Heart right ventricle (tissue), 16 donors: ENCODE measurements at regions not wholly inside any gene's neighbourhood (a gene's known extent, or its start where the extent isn't known, plus 50 kb on each side); places are given as distances from the start of the nearest gene placed in this dataset.
"Not testable (repeated sequence)": the region's sequence is repeated elsewhere in the genome, so short reads cannot be mapped to it uniquely, and the experiment has no call there.

ENCODE experiments used
- ATAC-seq, 8 donors: fragments of 200-7000 bp; cut with Tn5 transposase; one replicate each; pipeline ENCODE4 v1.9.1; 2020; ENCODE audit warnings: mild to moderate bottlenecking in 8 of 8, moderate library complexity in 8 of 8, moderate number of reproducible peaks in 1 of 8
- DNase-seq, 2 donors: peaks; one replicate each; pipeline ENCODE4 v3.0.0-alpha.2; 2020
- H3K27ac ChIP-seq, 10 donors: fragments of 200-600 bp; sonication (generic) in 2 of 10; one replicate each; pipeline versions ENCODE4 v1.5.0 to v1.8.0; 2020 to 2022; ENCODE audit warnings: mild to moderate bottlenecking in 3 of 10
- H3K27me3 ChIP-seq, 7 donors: fragments of 200-600 bp; one replicate each; pipeline ENCODE4 v1.8.0; 2021 to 2022; ENCODE audit warnings: mild to moderate bottlenecking in 2 of 7
- H3K36me3 ChIP-seq, 9 donors: fragments of 200-600 bp; sonication (generic) in 1 of 9; one replicate each; pipeline versions ENCODE4 v1.5.0 to v1.8.0; 2020 to 2022; ENCODE audit warnings: mild to moderate bottlenecking in 2 of 9
- H3K4me1 ChIP-seq, 9 donors: fragments of 200-600 bp; sonication (generic) in 1 of 9; one replicate each; pipeline versions ENCODE4 v1.5.0 to v1.8.0; 2020 to 2022; ENCODE audit warnings: mild to moderate bottlenecking in 4 of 9
- H3K4me3 ChIP-seq, 10 donors: fragments of 200-600 bp; sonication (generic) in 2 of 10; one replicate each; pipeline versions ENCODE4 v1.5.0 to v1.8.0; 2020 to 2022; ENCODE audit warnings: mild to moderate bottlenecking in 7 of 10, moderate library complexity in 2 of 10
- H3K9me3 ChIP-seq, 11 donors: fragments of 200-600 bp in 10 of 11; sonication (generic) in 2 of 11; one replicate each; pipeline versions ENCODE4 v1.5.0 to v1.8.0; 2013 to 2022; ENCODE audit warnings: mild to moderate bottlenecking in 2 of 11, control low read depth in 1 of 11, moderate library complexity in 1 of 11
- WGBS, 2 donors: extraction: QIAGEN DNeasy Blood & Tissue Kit; methylation state at CpG; one replicate each; pipeline ENCODE4 v1.1.7; 2013; ENCODE audit warnings: inconsistent platforms in 1 of 2; 5-methylcytosine and 5-hydroxymethylcytosine counted together
- intact Hi-C, 10 donors: fragments of 100-400 bp; cut with DNase I; formaldehyde crosslinking; loops; one replicate each; pipeline versions ENCODE4 v1.11.1 to v1.14.2; 2022
- TF ChIP-seq, protein P1 (sequence below), 9 donors: fragments of 200-600 bp; sonication (generic) in 2 of 9; IDR thresholded peaks; one replicate each; pipeline versions ENCODE4 v1.5.0 to v1.8.0; 2021 to 2022; ENCODE audit warnings: antibody characterized with exemption in 9 of 9, mild to moderate bottlenecking in 5 of 9, moderate library complexity in 1 of 9
- donor health status: Arrhythmogenic right ventricular cardiomyopathy.
- donor health status: ischemic (EF 13 %, LVEDD 7.1; RV severe dilation, severe dysfunction).
- donor health status: healthy with polysubstance abuse.
- donor health status: DM: no; HTN: yes; CAD: no.
- donor health status: DM: no; HTN: no; CAD: no.
- donor health status: ischemic (EF 25% LVEDD 6.9; RV normal size, moderate dysfunction).
- donor health status: ischemic (EF 25% LVEDD 5.7; RV mildly dilated, moderate dysfunction).
- donor health status: healthy.
- donor health status: DM: yes; HTN: yes; CAD: no.
- donor health status: Ischemic cardiomyopathy.
- donor health status: ischemic (EF 35%, LVEDD 5.7; RV mildly dilated, moderate dysfunction).
- donor health status: nonischemic (EF 11% LVEDD 7.7; RV severe dilation, severe dysfunction).
- donor health status: DM: yes; HTN: yes; CAD: no.
- donor health status: PGD.
- donor health status: ischemic (EF 29% LVEDD 5.4; RV normal size, mild dysfunction).
- donor health status: nonischemic (EF 23%, LVEDD 6.1; RV moderate dilation, normal function).

DNA sequence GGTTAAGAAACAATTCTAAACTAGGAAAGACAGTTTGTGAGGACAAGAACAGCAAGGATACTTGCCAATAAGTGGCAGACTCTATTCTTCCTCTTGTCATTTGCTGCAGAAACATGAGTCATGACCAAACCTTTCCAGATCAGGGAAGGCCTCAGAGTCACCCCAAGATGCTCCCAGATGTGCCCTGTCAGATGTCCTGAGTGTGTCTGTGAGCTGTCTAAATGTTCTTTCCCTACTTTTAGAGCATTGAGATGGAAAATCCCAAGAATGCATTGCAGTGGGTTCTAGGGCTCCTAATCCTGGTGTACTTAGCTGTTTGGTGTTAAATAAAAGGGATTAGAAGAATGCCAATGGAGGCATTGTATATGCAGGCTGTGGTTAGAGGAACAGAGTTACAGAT is 57.5 kb upstream of the KIAA0040 start:
- intact Hi-C loops, result no loop called here
- no peaks in the 10 kb centered on the region for H3K36me3 ChIP-seq
- H3K4me1 ChIP-seq, result peaks cover 0 to 5% (median 0%) of the 10 kb centered on the region in 9 donors
- no peaks in the 10 kb centered on the region for H3K27me3 ChIP-seq
- peak overlapping the region in 1 of 10 donors; percentile 10 for H3K27ac ChIP-seq
- TF ChIP-seq, protein P1, sequence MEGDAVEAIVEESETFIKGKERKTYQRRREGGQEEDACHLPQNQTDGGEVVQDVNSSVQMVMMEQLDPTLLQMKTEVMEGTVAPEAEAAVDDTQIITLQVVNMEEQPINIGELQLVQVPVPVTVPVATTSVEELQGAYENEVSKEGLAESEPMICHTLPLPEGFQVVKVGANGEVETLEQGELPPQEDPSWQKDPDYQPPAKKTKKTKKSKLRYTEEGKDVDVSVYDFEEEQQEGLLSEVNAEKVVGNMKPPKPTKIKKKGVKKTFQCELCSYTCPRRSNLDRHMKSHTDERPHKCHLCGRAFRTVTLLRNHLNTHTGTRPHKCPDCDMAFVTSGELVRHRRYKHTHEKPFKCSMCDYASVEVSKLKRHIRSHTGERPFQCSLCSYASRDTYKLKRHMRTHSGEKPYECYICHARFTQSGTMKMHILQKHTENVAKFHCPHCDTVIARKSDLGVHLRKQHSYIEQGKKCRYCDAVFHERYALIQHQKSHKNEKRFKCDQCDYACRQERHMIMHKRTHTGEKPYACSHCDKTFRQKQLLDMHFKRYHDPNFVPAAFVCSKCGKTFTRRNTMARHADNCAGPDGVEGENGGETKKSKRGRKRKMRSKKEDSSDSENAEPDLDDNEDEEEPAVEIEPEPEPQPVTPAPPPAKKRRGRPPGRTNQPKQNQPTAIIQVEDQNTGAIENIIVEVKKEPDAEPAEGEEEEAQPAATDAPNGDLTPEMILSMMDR (IDR thresholded peaks at IDR 0.05), result no peak
- H3K4me3 ChIP-seq, result no peak overlapping the region
- peaks cover 0 to 12% (median 0%) of the 10 kb centered on the region in 11 donors for H3K9me3 ChIP-seq
- ATAC-seq (peak in 3 of 8 donors; percentile 47 to 75 (median 50)), DNase-seq (no peak)

DNA sequence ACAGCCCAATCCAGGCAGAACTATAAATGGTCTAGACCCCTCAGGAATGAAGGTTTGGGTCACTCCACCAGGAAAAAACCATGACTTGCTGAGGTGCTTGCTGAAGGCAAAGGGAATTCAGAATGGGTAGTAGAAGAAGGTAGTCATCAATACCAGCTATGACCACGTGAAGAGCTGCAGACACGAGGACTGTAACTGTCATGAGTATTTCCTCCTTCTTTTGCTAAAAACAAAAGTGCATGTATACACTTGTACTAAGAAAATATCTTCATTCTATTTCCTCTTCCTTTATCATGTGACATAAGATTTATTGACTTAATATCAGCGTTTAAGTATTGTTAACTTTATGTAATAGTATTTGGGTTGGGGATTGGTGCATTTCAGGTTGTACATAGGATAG is 55.5 kb upstream of the KIAA0040 start:
- H3K27me3 ChIP-seq, H3K36me3 ChIP-seq, H3K27ac ChIP-seq, H3K4me1 ChIP-seq, ATAC-seq, H3K4me3 ChIP-seq, DNase-seq, intact Hi-C loops: not testable (repeated sequence)
- 76 to 87% methylated on average over 3 of the region's 3 CpGs for WGBS, 2 donors
- peaks cover 0 to 29% (median 5%) of the 10 kb centered on the region in 11 donors for H3K9me3 ChIP-seq

- H3K9me3 ChIP-seq, result peaks cover 0 to 29% (median 5%) of the 10 kb centered on the region in 11 donors
- H3K4me3 ChIP-seq, intact Hi-C loops, H3K36me3 ChIP-seq, H3K27me3 ChIP-seq, H3K27ac ChIP-seq, DNase-seq, H3K4me1 ChIP-seq, ATAC-seq: not testable (repeated sequence)
- 95% methylated on average over 5 of the region's 5 CpGs for WGBS, 2 donors
Observed at GRCh38 chr1:175247056-175247455, 54.5 kb upstream of the KIAA0040 start.

DNA sequence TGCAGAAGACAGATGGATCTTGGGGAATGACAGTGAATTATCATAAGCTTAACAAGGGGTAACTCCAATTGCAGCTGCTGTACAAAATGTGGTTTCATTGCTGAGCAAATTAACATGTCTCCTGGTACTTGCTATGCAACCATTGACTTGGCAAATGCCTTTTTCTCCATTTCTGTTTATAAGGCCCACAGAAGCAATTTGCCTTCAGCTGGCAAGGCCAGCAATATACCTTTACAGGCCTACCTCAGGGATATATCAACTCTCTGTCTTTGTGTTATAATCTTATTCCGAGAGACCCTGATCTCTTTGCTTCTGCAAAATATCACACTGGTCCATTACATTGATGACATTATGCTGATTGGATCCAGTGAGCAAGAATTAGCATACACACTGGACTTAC is 52.7 kb upstream of the KIAA0040 start:
- TF ChIP-seq, protein P1 (IDR thresholded peaks at IDR 0.05), result no peak
- Histone ChIP-seq H3K27ac (no peak overlapping the region), H3K36me3 (no peaks in the 10 kb centered on the region), H3K4me1 (no peaks in the 10 kb centered on the region), H3K9me3 (peaks cover 0 to 25% (median 5%) of the 10 kb centered on the region in 11 donors), H3K27me3 (no peaks in the 10 kb centered on the region), H3K4me3 (no peak overlapping the region)
- DNase-seq (no peak), ATAC-seq (no peak)
- WGBS, 2 donors, result 93 to 95% methylated on average over 1 of the region's 1 CpG
- intact Hi-C loops, result no loop called here

- DNase-seq (no peak), ATAC-seq (no peak)
- Histone ChIP-seq H3K27ac (no peak overlapping the region), H3K27me3 (no peaks in the 10 kb centered on the region), H3K36me3 (no peaks in the 10 kb centered on the region), H3K9me3 (peaks cover 0 to 28% (median 5%) of the 10 kb centered on the region in 11 donors), H3K4me1 (no peaks in the 10 kb centered on the region), H3K4me3 (no peak overlapping the region)
- WGBS, 2 donors, result 87 to 90% methylated on average over 1 of the region's 1 CpG
- TF ChIP-seq, protein P1 (IDR thresholded peaks at IDR 0.05), result no peak
- intact Hi-C loops, result no loop called here
Observed at GRCh38 chr1:175244206-175244605, 51.6 kb upstream of the KIAA0040 start.
